Gastrocnemius medialis (tissue), 4 donors: ENCODE measurements at regions not wholly inside any gene's neighbourhood (a gene's known extent, or its start where the extent isn't known, plus 50 kb on each side); places are given as distances from the start of the nearest gene placed in this dataset.

Experiments
- POLR2A ChIP-seq, 2 donors: fragments of 450-650 bp; IDR thresholded peaks; one replicate each; pipeline ENCODE4 v1.6.1; 2017; ENCODE audit warnings: antibody characterized with exemption in 2 of 2, mild to moderate bottlenecking in 2 of 2, moderate library complexity in 2 of 2
- TF ChIP-seq, protein P1 (sequence below), 5 experiments: fragments of 450-650 bp in 3 of 5; fragments of 200-600 bp in 2 of 5; sonication (generic) in 2 of 5; IDR thresholded peaks in 4 of 5; conservative IDR thresholded peaks in 1 of 5; 1 replicate in 4 of 5; 2 replicates in 1 of 5; pipeline ENCODE4 v1.5.1; 2016 to 2019; ENCODE audit warnings: antibody characterized with exemption in 5 of 5, mild to moderate bottlenecking in 3 of 5, moderate library complexity in 3 of 5

DNA sequence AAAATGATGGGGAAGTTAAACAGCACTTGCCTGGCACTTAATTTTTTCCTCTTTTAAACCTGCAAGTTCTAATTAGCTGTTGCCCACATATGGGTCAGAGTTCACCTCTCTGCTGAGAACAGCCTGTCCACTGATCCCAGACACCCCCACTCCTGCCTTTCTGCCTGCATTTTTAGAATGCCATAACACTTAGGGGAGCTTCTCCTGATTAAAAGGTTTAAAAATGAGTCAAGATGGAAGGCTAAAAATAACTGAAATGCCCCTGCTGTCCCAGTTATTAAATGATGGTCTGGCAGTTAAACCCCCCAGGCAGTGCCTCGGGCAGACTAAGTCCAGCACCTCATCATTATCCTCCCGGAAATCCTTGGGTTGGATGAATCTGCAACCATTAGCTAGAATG, 913.6 kb upstream of the ARPP21 start:
- TF ChIP-seq, protein P1, sequence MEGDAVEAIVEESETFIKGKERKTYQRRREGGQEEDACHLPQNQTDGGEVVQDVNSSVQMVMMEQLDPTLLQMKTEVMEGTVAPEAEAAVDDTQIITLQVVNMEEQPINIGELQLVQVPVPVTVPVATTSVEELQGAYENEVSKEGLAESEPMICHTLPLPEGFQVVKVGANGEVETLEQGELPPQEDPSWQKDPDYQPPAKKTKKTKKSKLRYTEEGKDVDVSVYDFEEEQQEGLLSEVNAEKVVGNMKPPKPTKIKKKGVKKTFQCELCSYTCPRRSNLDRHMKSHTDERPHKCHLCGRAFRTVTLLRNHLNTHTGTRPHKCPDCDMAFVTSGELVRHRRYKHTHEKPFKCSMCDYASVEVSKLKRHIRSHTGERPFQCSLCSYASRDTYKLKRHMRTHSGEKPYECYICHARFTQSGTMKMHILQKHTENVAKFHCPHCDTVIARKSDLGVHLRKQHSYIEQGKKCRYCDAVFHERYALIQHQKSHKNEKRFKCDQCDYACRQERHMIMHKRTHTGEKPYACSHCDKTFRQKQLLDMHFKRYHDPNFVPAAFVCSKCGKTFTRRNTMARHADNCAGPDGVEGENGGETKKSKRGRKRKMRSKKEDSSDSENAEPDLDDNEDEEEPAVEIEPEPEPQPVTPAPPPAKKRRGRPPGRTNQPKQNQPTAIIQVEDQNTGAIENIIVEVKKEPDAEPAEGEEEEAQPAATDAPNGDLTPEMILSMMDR (IDR thresholded peaks at IDR 0.05 in 4 of 5, conservative IDR thresholded peaks at IDR 0.05 in 1 of 5): no peak
- TF ChIP-seq POLR2A (IDR thresholded peaks at IDR 0.05): no peak
